ENCODE measurements at regions not wholly inside any gene's neighbourhood (a gene's known extent, or its start where the extent isn't known, plus 50 kb on each side); places are given as distances from the start of the nearest gene placed in this dataset.

GRCh38 chr1:184257873-184258272 is 129.0 kb upstream of the C1orf21 start:
- H3K4me1 Mint-ChIP-seq (ENCODE audit: low read depth), result no peaks in the 10 kb centered on the region
- DNase-seq (no peak), ATAC-seq (no peak)
- no peaks in the 10 kb centered on the region for H3K36me3 Mint-ChIP-seq (ENCODE audit: low read depth)
- H3K27me3 Mint-ChIP-seq, result peaks cover 19% of the 10 kb centered on the region
- intact Hi-C loops (cut with micrococcal nuclease), result no loop called here
- no peak overlapping the region for H3K4me3 Mint-ChIP-seq
- TF ChIP-seq, protein P1, sequence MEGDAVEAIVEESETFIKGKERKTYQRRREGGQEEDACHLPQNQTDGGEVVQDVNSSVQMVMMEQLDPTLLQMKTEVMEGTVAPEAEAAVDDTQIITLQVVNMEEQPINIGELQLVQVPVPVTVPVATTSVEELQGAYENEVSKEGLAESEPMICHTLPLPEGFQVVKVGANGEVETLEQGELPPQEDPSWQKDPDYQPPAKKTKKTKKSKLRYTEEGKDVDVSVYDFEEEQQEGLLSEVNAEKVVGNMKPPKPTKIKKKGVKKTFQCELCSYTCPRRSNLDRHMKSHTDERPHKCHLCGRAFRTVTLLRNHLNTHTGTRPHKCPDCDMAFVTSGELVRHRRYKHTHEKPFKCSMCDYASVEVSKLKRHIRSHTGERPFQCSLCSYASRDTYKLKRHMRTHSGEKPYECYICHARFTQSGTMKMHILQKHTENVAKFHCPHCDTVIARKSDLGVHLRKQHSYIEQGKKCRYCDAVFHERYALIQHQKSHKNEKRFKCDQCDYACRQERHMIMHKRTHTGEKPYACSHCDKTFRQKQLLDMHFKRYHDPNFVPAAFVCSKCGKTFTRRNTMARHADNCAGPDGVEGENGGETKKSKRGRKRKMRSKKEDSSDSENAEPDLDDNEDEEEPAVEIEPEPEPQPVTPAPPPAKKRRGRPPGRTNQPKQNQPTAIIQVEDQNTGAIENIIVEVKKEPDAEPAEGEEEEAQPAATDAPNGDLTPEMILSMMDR (IDR thresholded peaks at IDR 0.05), result no peak
- ChIA-PET POLR2A (no interaction called here), CTCF (no interaction called here)
- H3K27ac Mint-ChIP-seq, result no peak overlapping the region
- no peaks in the 10 kb centered on the region for H3K9me3 Mint-ChIP-seq

DNA sequence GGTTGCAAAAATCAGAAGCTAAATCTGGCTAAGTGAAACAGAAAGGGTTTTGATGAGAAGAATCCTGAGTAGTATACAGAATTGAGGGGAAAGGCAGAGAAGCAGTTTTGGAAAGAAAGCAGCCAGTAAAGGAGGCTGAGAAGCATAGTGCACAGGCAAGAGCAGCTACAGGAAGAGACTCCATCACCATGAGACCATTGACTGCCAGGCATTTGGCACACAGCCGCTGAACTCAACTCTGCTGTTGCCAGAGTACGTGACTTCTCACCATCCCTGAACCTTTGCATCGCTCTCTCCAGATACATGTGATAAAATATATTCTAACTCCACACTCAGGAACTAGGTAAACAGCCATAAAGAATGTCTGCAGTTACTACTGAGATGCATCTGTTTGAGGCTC is 128.3 kb upstream of the C1orf21 start:
- no peak for ATAC-seq

DNA sequence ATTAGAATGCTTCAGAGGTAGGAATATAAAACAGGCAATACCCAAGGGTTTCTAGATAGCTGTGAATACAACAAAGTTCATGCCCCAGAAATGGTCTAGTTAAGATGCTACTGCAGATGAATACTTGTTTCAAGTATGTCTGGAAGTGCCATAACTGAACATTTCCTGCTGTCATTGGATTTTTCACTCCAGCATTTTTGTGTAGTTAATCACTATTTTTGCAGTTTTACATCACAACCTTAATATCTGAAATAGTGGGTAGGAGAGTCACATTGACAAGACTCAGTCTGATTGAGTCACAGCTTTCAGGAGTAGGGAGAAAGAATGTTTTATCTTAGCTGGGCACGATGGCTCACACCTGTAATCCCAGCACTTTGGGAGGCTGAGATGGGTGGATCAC is 126.4 kb upstream of the C1orf21 start:
- H3K36me3 Mint-ChIP-seq (ENCODE audit: low read depth), result no peaks in the 10 kb centered on the region
- H3K4me3 Mint-ChIP-seq, result no peak overlapping the region
- no peak overlapping the region for H3K27ac Mint-ChIP-seq
- no peak for DNase-seq
- H3K9me3 Mint-ChIP-seq, result no peaks in the 10 kb centered on the region
- ChIA-PET POLR2A (interaction anchor here (0.7 kb wide), 1 partner anchor 375 kb away, joined by 3 read pairs; no protein-coding TSS in a partner anchor), CTCF (no interaction called here)
- TF ChIP-seq, protein P1 (IDR thresholded peaks at IDR 0.05), result no peak
- intact Hi-C loops (cut with micrococcal nuclease), result no loop called here
- no peaks in the 10 kb centered on the region for H3K4me1 Mint-ChIP-seq (ENCODE audit: low read depth)
- ATAC-seq, result no peak
- peaks cover 19% of the 10 kb centered on the region for H3K27me3 Mint-ChIP-seq

More for the DNA sequence above, 128.3 kb upstream of the C1orf21 start:
- H3K27me3 Mint-ChIP-seq, result peaks cover 19% of the 10 kb centered on the region
- no peaks in the 10 kb centered on the region for H3K36me3 Mint-ChIP-seq (ENCODE audit: low read depth)
- no peak overlapping the region for H3K4me3 Mint-ChIP-seq
- POLR2A ChIA-PET, result no interaction called here
- DNase-seq, result no peak
- TF ChIP-seq, protein P1 (IDR thresholded peaks at IDR 0.05), result no peak
- intact Hi-C loops (cut with micrococcal nuclease), result no loop called here
- CTCF ChIA-PET, result no interaction called here
- H3K4me1 Mint-ChIP-seq (ENCODE audit: low read depth), result no peaks in the 10 kb centered on the region
- no peaks in the 10 kb centered on the region for H3K9me3 Mint-ChIP-seq
- no peak overlapping the region for H3K27ac Mint-ChIP-seq

DNA sequence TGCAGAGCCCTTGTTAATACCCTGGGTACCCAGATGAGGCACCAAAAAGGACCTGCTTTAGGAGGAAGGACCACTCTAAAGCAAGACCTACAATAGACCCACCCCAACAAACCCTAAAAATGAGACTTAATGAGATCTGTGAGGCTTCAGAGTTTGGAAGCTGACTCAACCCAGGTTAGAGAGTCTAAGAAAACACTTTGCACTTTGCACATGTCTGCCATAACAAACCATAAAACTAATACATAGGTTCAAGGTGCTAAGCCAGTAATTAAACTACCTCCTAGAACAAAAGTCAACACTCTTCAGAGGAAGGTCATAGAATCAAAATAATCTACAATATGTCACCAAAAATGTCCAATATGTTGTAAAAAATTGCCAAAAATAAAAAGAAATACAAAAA is 124.7 kb upstream of the C1orf21 start:
- ATAC-seq, result no peak
- Mint-ChIP-seq H3K4me1 (ENCODE audit: low read depth) (no peaks in the 10 kb centered on the region), H3K9me3 (no peaks in the 10 kb centered on the region), H3K27ac (no peak overlapping the region), H3K36me3 (ENCODE audit: low read depth) (no peaks in the 10 kb centered on the region), H3K4me3 (no peak overlapping the region), H3K27me3 (peaks cover 12% of the 10 kb centered on the region)
- TF ChIP-seq, protein P1 (IDR thresholded peaks at IDR 0.05), result no peak
- intact Hi-C loops (cut with micrococcal nuclease), result no loop called here
- ChIA-PET CTCF (no interaction called here), POLR2A (no interaction called here)
- no peak for DNase-seq

DNA sequence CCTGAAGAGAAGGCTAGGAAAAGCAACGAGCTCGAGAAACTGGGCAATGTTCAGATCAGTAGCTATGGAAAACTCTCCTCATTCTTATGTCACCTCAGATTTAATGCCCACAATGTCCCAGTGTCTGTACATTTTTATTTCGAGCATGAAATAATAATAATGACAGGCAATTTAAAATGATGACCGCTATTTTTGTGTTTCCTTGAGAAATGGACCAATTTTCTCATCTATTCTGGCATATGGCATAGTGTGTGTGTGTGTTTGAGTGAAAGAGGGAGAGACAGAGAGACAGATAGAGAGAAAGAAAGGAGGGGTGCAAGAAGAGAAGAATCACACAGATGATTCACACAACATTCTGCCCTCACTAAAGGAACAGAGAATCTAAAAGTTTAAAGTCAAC is 119.1 kb upstream of the C1orf21 start:
- ATAC-seq (no peak), DNase-seq (no peak)
- ChIA-PET CTCF (no interaction called here), POLR2A (no interaction called here)
- H3K4me1 Mint-ChIP-seq (ENCODE audit: low read depth), result no peaks in the 10 kb centered on the region
- no peak overlapping the region for H3K27ac Mint-ChIP-seq
- no peaks in the 10 kb centered on the region for H3K36me3 Mint-ChIP-seq (ENCODE audit: low read depth)
- H3K27me3 Mint-ChIP-seq, result peaks cover 4% of the 10 kb centered on the region
- TF ChIP-seq, protein P1 (IDR thresholded peaks at IDR 0.05), result no peak
- H3K9me3 Mint-ChIP-seq, result no peaks in the 10 kb centered on the region
- no peak overlapping the region for H3K4me3 Mint-ChIP-seq
- intact Hi-C loops (cut with micrococcal nuclease), result no loop called here
